Right lobe of liver (tissue), 6 donors: ENCODE measurements at regions not wholly inside any gene's neighbourhood (a gene's known extent, or its start where the extent isn't known, plus 50 kb on each side); places are given as distances from the start of the nearest gene placed in this dataset.
"Not testable (repeated sequence)": the region's sequence is repeated elsewhere in the genome, so short reads cannot be mapped to it uniquely, and the experiment has no call there.

Experiments used
- ATAC-seq, 4 donors: fragments of 200-7000 bp; cut with Tn5 transposase; one replicate each; pipeline ENCODE4 v1.9.1; 2020; ENCODE audit warnings: mild to moderate bottlenecking in 4 of 4, moderate library complexity in 4 of 4
- DNase-seq, 3 donors: peaks; one replicate each; pipeline ENCODE4 v3.0.0-alpha.2; 2020
- H3K27ac ChIP-seq, 3 donors: fragments of 200-600 bp; one replicate each; pipeline ENCODE4 v1.8.0; 2022
- H3K27me3 ChIP-seq, 2 donors: fragments of 200-600 bp; one replicate each; pipeline ENCODE4 v1.8.0; 2022
- H3K36me3 ChIP-seq, 4 donors: fragments of 200-600 bp; sonication (generic) in 1 of 4; one replicate each; pipeline versions ENCODE4 v1.5.1 to v1.8.0; 2017 to 2022; ENCODE audit warnings: control low read depth in 1 of 4
- H3K4me1 ChIP-seq, 4 donors: fragments of 200-600 bp; sonication (generic) in 1 of 4; one replicate each; pipeline versions ENCODE4 v1.5.1 to v1.8.0; 2017 to 2022; ENCODE audit warnings: control low read depth in 1 of 4
- H3K4me3 ChIP-seq, 3 donors: fragments of 200-600 bp; one replicate each; pipeline ENCODE4 v1.8.0; 2022
- H3K9me3 ChIP-seq, 4 donors: fragments of 200-600 bp; sonication (generic) in 1 of 4; one replicate each; pipeline versions ENCODE4 v1.5.1 to v1.8.0; 2017 to 2022; ENCODE audit warnings: control low read depth in 1 of 4
- WGBS: methylation state at CpG from one replicate; pipeline ENCODE4 v1.1.6; 2018; ENCODE audit warnings: low coverage, low lambda C conversion rate; ENCODE audit not compliant: insufficient coverage; ENCODE audit errors: missing lambda C conversion rate; 5-methylcytosine and 5-hydroxymethylcytosine counted together
- intact Hi-C, 2 donors: fragments of 100-400 bp; cut with DNase I; formaldehyde crosslinking; loops; one replicate each; pipeline versions ENCODE4 v1.11.2 to v1.14.1; 2022
- microRNA-seq, 2 donors: library from miRNA; unstranded; fragments of <30 nt; microRNA quantifications; one replicate each; pipeline ENCODE4, GENCODE V29; 2019 to 2020
- small RNA-seq, 2 experiments: library from RNA; depleted of rRNA; stranded (forward); fragments of <200 nt; gene quantifications; one replicate each; pipeline ENCODE3, GENCODE V24; 2016
- donor health status: DM: no; HTN: yes; CAD: no.
- donor health status: DM: no; HTN: no; CAD: no.
- donor health status: DM: no; HTN: no; CAD: no.
- donor health status: DM: no; HTN: yes; CAD: no.
- donor health status: DM: no; HTN: yes; CAD: no.

GRCh38 chr16:21543151-21543836 is 56.1 kb upstream of the METTL9 start:
- WGBS = 81% methylated on average over 7 of the region's 12 CpGs
- H3K9me3 ChIP-seq, intact Hi-C loops, H3K4me3 ChIP-seq, DNase-seq, H3K36me3 ChIP-seq, H3K27ac ChIP-seq, H3K27me3 ChIP-seq, H3K4me1 ChIP-seq: not testable (repeated sequence)
- ATAC-seq = peak in 1 of 4 donors; percentile 12

DNA sequence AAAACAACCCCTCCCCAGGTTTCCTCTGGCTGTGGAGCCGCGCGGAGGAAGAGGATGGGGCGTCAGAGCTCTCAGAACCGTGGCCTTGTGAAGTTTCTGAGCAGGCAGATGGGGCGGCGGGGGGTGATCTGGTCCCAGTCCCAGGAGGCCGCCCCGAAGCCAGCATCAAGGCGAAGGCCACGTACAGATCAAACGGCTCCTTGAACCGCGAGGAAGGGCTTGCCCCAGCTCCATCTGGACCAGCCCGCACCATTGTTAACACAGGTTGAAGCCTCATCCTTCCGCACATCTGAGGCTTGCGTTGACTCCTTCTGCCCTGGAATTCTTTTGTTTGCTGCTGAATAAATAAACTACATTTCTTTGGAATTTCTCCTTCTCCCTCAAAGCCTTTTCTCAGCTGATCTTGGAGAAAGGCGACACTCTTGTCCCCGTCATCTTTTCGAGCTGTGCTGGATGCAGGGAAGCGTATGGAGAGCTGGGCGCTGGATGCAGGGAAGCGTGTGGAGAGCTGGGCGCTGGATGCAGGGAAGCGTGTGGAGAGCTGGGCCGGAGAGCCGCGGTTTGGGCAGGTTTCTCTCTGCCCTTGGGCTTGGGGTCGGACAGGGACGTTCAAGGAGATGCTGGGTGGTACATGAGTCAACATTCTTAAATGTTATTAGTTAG is 53.6 kb upstream of the METTL9 start:
- 80% methylated on average over 20 of the region's 30 CpGs for WGBS
- intact Hi-C loops, H3K4me1 ChIP-seq, H3K27ac ChIP-seq, H3K36me3 ChIP-seq, H3K27me3 ChIP-seq, DNase-seq, H3K4me3 ChIP-seq, H3K9me3 ChIP-seq: not testable (repeated sequence)
- peak in 1 of 4 donors; percentile 6 for ATAC-seq

DNA sequence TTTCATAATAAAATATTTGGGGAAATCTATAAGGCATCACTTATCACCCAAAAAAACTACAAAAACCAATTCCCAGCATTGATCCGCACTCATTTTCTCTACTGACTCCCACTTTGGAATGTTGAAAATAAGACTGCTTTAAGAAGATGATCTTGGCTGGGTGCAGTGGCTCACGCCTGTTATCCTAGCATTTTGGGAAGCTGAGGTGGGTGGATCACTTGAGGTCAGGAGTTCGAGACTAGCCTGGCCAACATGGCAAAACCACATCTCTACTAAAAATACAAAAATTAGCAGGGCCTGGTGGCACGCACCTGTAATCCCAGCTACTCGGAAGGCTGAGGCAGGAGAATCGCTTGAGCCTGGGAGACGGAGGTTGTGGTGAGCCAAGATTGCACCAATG is 50.0 kb upstream of the METTL9 start:
- H3K27me3 ChIP-seq, H3K36me3 ChIP-seq, intact Hi-C loops, H3K9me3 ChIP-seq, H3K27ac ChIP-seq, DNase-seq, H3K4me1 ChIP-seq, H3K4me3 ChIP-seq, ATAC-seq: not testable (repeated sequence)
- WGBS = 94% methylated on average over 5 of the region's 7 CpGs

Small RNA genes lying in the stretch of these regions (microRNA-seq; reads per million reads assigned to microRNA genes)
- 0 reads per million in 2 donors for gene MIR3680-1

Small RNA genes lying in the stretch of these regions (small RNA-seq; reads per million reads assigned to genes)
- gene MIR3680-1 = 0 reads per million in 2 experiments
